ENCODE measurements at regions not wholly inside any gene's neighbourhood (a gene's known extent, or its start where the extent isn't known, plus 50 kb on each side); places are given as distances from the start of the nearest gene placed in this dataset.

- ATAC-seq (no peak), DNase-seq (ENCODE audit: low spot score in 2 of 2) (no peak)
- no peak overlapping the region for H3K27ac Mint-ChIP-seq
These were observed 362.5 kb downstream of the ARL4A start for GRCh38 chr7:13049946-13050345.

GRCh38 chr7:13050703-13051102 is 363.3 kb downstream of the ARL4A start:
- H3K36me3 Mint-ChIP-seq, result no peaks in the 10 kb centered on the region
- H3K4me3 Mint-ChIP-seq, result no peak overlapping the region

More at GRCh38 chr7:13049946-13050345, 362.5 kb downstream of the ARL4A start:
- Mint-ChIP-seq H3K4me3 (no peak overlapping the region), H3K9me3 (no peaks in the 10 kb centered on the region), H3K36me3 (no peaks in the 10 kb centered on the region), H3K4me1 (no peaks in the 10 kb centered on the region)

GRCh38 chr7:13055732-13056368 is 368.4 kb downstream of the ARL4A start:
- H3K27ac Mint-ChIP-seq, result no peak overlapping the region

More at GRCh38 chr7:13050703-13051102, 363.3 kb downstream of the ARL4A start:
- H3K27ac Mint-ChIP-seq, result no peak overlapping the region
- DNase-seq (ENCODE audit: low spot score in 2 of 2), result no peak
- no peak for ATAC-seq
- H3K4me1 Mint-ChIP-seq, result no peaks in the 10 kb centered on the region
- H3K9me3 Mint-ChIP-seq, result no peaks in the 10 kb centered on the region

GRCh38 chr7:13057462-13058200 is 370.2 kb downstream of the ARL4A start:
- Mint-ChIP-seq H3K4me3 (peak overlapping the region; percentile 36), H3K27ac (peak overlapping the region; percentile 9), H3K9me3 (no peaks in the 10 kb centered on the region), H3K36me3 (no peaks in the 10 kb centered on the region), H3K4me1 (peaks cover 17% of the 10 kb centered on the region)
- ATAC-seq, result peak; percentile 11
- DNase-seq (ENCODE audit: low spot score in 2 of 2), result no peak

More at GRCh38 chr7:13055732-13056368, 368.4 kb downstream of the ARL4A start:
- ATAC-seq, result no peak
- H3K36me3 Mint-ChIP-seq, result no peaks in the 10 kb centered on the region
- no peak for DNase-seq (ENCODE audit: low spot score in 2 of 2)
- peaks cover 17% of the 10 kb centered on the region for H3K4me1 Mint-ChIP-seq
- H3K4me3 Mint-ChIP-seq, result no peak overlapping the region
- no peaks in the 10 kb centered on the region for H3K9me3 Mint-ChIP-seq

GRCh38 chr7:13060173-13060572 is 372.7 kb downstream of the ARL4A start:
- no peak overlapping the region for H3K4me3 Mint-ChIP-seq
- no peak overlapping the region for H3K27ac Mint-ChIP-seq
- no peaks in the 10 kb centered on the region for H3K9me3 Mint-ChIP-seq
- peaks cover 17% of the 10 kb centered on the region for H3K4me1 Mint-ChIP-seq
- DNase-seq (ENCODE audit: low spot score in 2 of 2) (no peak), ATAC-seq (no peak)
- H3K36me3 Mint-ChIP-seq, result no peaks in the 10 kb centered on the region

- DNase-seq (ENCODE audit: low spot score in 2 of 2) (no peak), ATAC-seq (no peak)
- Mint-ChIP-seq H3K9me3 (no peaks in the 10 kb centered on the region), H3K4me1 (peaks cover 17% of the 10 kb centered on the region), H3K4me3 (no peak overlapping the region), H3K36me3 (no peaks in the 10 kb centered on the region), H3K27ac (no peak overlapping the region)
These were observed 373.7 kb downstream of the ARL4A start for GRCh38 chr7:13061115-13061514.

- no peaks in the 10 kb centered on the region for H3K9me3 Mint-ChIP-seq
- ATAC-seq (no peak), DNase-seq (ENCODE audit: low spot score in 2 of 2) (no peak)
- no peak overlapping the region for H3K27ac Mint-ChIP-seq
- no peaks in the 10 kb centered on the region for H3K36me3 Mint-ChIP-seq
- H3K4me3 Mint-ChIP-seq, result no peak overlapping the region
- H3K4me1 Mint-ChIP-seq, result peaks cover 12% of the 10 kb centered on the region
These were observed 375.2 kb downstream of the ARL4A start for GRCh38 chr7:13062631-13063030.

- ATAC-seq, result no peak
- no peaks in the 10 kb centered on the region for H3K9me3 Mint-ChIP-seq
- no peak overlapping the region for H3K4me3 Mint-ChIP-seq
- H3K27ac Mint-ChIP-seq, result no peak overlapping the region
- H3K36me3 Mint-ChIP-seq, result no peaks in the 10 kb centered on the region
- no peak for DNase-seq (ENCODE audit: low spot score in 2 of 2)
- no peaks in the 10 kb centered on the region for H3K4me1 Mint-ChIP-seq
These were observed 379.6 kb downstream of the ARL4A start for GRCh38 chr7:13067036-13067435.

GRCh38 chr7:13068032-13068431 is 380.6 kb downstream of the ARL4A start:
- no peak for ATAC-seq
- Mint-ChIP-seq H3K27ac (no peak overlapping the region), H3K36me3 (no peaks in the 10 kb centered on the region), H3K9me3 (no peaks in the 10 kb centered on the region), H3K4me1 (no peaks in the 10 kb centered on the region), H3K4me3 (no peak overlapping the region)
- DNase-seq (ENCODE audit: low spot score in 2 of 2), result no peak

GRCh38 chr7:13069841-13070240 is 382.4 kb downstream of the ARL4A start:
- Mint-ChIP-seq H3K27ac (no peak overlapping the region), H3K4me3 (no peak overlapping the region), H3K36me3 (no peaks in the 10 kb centered on the region), H3K4me1 (no peaks in the 10 kb centered on the region), H3K9me3 (no peaks in the 10 kb centered on the region)
- ATAC-seq, result no peak
- DNase-seq (ENCODE audit: low spot score in 2 of 2), result no peak

GRCh38 chr7:13072014-13072413 is 384.6 kb downstream of the ARL4A start:
- DNase-seq (ENCODE audit: low spot score in 2 of 2), result no peak

GRCh38 chr7:13077466-13077865 is 390.0 kb downstream of the ARL4A start:
- no peak overlapping the region for H3K4me3 Mint-ChIP-seq
- H3K9me3 Mint-ChIP-seq, result no peaks in the 10 kb centered on the region
- H3K36me3 Mint-ChIP-seq, result no peaks in the 10 kb centered on the region
- ATAC-seq (no peak), DNase-seq (ENCODE audit: low spot score in 2 of 2) (no peak)
- no peak overlapping the region for H3K27ac Mint-ChIP-seq
- H3K4me1 Mint-ChIP-seq, result no peaks in the 10 kb centered on the region

More at GRCh38 chr7:13072014-13072413, 384.6 kb downstream of the ARL4A start:
- no peaks in the 10 kb centered on the region for H3K4me1 Mint-ChIP-seq
- H3K4me3 Mint-ChIP-seq, result no peak overlapping the region
- ATAC-seq, result no peak
- no peak overlapping the region for H3K27ac Mint-ChIP-seq
- H3K9me3 Mint-ChIP-seq, result no peaks in the 10 kb centered on the region
- no peaks in the 10 kb centered on the region for H3K36me3 Mint-ChIP-seq

- no peak for ATAC-seq
- H3K36me3 Mint-ChIP-seq, result no peaks in the 10 kb centered on the region
- no peak for DNase-seq (ENCODE audit: low spot score in 2 of 2)
- no peaks in the 10 kb centered on the region for H3K9me3 Mint-ChIP-seq
- H3K27ac Mint-ChIP-seq, result no peak overlapping the region
- no peaks in the 10 kb centered on the region for H3K4me1 Mint-ChIP-seq
- H3K4me3 Mint-ChIP-seq, result no peak overlapping the region
These were observed 390.7 kb downstream of the ARL4A start for GRCh38 chr7:13078105-13078504.

- no peak for DNase-seq (ENCODE audit: low spot score in 2 of 2)
- Mint-ChIP-seq H3K9me3 (no peaks in the 10 kb centered on the region), H3K27ac (no peak overlapping the region), H3K4me1 (no peaks in the 10 kb centered on the region), H3K4me3 (no peak overlapping the region), H3K36me3 (no peaks in the 10 kb centered on the region)
- ATAC-seq, result no peak
These were observed 403.5 kb downstream of the ARL4A start for GRCh38 chr7:13090959-13091358.

GRCh38 chr7:13091974-13092707 is 404.7 kb downstream of the ARL4A start:
- DNase-seq (ENCODE audit: low spot score in 2 of 2) (no peak), ATAC-seq (no peak)
- Mint-ChIP-seq H3K36me3 (no peaks in the 10 kb centered on the region), H3K27ac (no peak overlapping the region), H3K9me3 (no peaks in the 10 kb centered on the region), H3K4me3 (no peak overlapping the region), H3K4me1 (no peaks in the 10 kb centered on the region)

- Mint-ChIP-seq H3K4me3 (no peak overlapping the region), H3K9me3 (no peaks in the 10 kb centered on the region), H3K36me3 (no peaks in the 10 kb centered on the region), H3K27ac (no peak overlapping the region), H3K4me1 (no peaks in the 10 kb centered on the region)
- DNase-seq (ENCODE audit: low spot score in 2 of 2), result no peak
- ATAC-seq, result no peak
These were observed 405.2 kb downstream of the ARL4A start for GRCh38 chr7:13092708-13093005.
